Suprapubic skin (tissue), 4 donors: ENCODE measurements at regions not wholly inside any gene's neighbourhood (a gene's known extent, or its start where the extent isn't known, plus 50 kb on each side); places are given as distances from the start of the nearest gene placed in this dataset.

Experiments
- EP300 ChIP-seq: sonication (generic); formaldehyde crosslinking; IDR thresholded peaks from one replicate; pipeline ENCODE4 v1.6.1; 2017; ENCODE audit warnings: antibody characterized with exemption
- POLR2A ChIP-seq, 2 donors: fragments of 450-650 bp; IDR thresholded peaks; one replicate each; pipeline ENCODE4 v1.6.1; 2017; ENCODE audit warnings: antibody characterized with exemption in 2 of 2, mild to moderate bottlenecking in 2 of 2, moderate library complexity in 2 of 2
- POLR2AphosphoS5 ChIP-seq, 3 donors: sonication (generic); formaldehyde crosslinking; IDR thresholded peaks; one replicate each; pipeline ENCODE4 v1.6.1; 2017; ENCODE audit warnings: antibody characterized with exemption in 3 of 3
- TF ChIP-seq, protein P1 (sequence below), 2 donors: fragments of 200-600 bp in 1 of 2; fragments of 450-650 bp in 1 of 2; sonication (generic) in 1 of 2; IDR thresholded peaks; one replicate each; pipeline ENCODE4 v1.5.1; 2016 to 2019; ENCODE audit warnings: antibody characterized with exemption in 2 of 2, mild to moderate bottlenecking in 1 of 2, moderate library complexity in 1 of 2

- no peak for TF ChIP-seq POLR2AphosphoS5 (IDR thresholded peaks at IDR 0.05)
- TF ChIP-seq, protein P1, sequence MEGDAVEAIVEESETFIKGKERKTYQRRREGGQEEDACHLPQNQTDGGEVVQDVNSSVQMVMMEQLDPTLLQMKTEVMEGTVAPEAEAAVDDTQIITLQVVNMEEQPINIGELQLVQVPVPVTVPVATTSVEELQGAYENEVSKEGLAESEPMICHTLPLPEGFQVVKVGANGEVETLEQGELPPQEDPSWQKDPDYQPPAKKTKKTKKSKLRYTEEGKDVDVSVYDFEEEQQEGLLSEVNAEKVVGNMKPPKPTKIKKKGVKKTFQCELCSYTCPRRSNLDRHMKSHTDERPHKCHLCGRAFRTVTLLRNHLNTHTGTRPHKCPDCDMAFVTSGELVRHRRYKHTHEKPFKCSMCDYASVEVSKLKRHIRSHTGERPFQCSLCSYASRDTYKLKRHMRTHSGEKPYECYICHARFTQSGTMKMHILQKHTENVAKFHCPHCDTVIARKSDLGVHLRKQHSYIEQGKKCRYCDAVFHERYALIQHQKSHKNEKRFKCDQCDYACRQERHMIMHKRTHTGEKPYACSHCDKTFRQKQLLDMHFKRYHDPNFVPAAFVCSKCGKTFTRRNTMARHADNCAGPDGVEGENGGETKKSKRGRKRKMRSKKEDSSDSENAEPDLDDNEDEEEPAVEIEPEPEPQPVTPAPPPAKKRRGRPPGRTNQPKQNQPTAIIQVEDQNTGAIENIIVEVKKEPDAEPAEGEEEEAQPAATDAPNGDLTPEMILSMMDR (IDR thresholded peaks at IDR 0.05) = no peak
- TF ChIP-seq POLR2A (IDR thresholded peaks at IDR 0.05) = no peak
- no peak for TF ChIP-seq EP300
Measured at GRCh38 chr22:47367107-47367690, 604.7 kb downstream of the TBC1D22A start.
